NCI-H187 (cell line): ENCODE measurements at regions not wholly inside any gene's neighbourhood (a gene's known extent, or its start where the extent isn't known, plus 50 kb on each side); places are given as distances from the start of the nearest gene placed in this dataset.

Experiments used
- DNase-seq, 2 experiments: peaks; one replicate each; lab custom pipeline; 2025; lab: John Stamatoyannopoulos, UW

DNA sequence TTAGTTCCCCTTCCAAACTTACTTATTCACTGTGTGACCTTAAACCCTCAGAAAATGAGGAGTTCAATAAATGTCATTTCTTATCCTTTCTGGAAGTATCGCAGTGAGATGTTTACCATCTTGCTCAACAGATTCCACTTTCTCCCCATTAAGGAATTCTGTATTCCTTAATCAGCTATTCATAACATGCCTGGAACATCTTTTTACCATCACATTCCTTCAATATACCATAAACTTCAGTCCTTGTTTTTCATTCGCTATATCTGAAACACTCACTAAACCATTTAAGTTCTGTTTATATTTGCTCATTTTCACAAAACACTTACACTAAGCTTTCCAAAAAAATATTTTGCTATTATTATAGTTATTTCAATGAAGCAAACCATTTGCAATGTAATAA lies 1158.6 kb downstream of the CDH12 start:
- no peak for DNase-seq

DNA sequence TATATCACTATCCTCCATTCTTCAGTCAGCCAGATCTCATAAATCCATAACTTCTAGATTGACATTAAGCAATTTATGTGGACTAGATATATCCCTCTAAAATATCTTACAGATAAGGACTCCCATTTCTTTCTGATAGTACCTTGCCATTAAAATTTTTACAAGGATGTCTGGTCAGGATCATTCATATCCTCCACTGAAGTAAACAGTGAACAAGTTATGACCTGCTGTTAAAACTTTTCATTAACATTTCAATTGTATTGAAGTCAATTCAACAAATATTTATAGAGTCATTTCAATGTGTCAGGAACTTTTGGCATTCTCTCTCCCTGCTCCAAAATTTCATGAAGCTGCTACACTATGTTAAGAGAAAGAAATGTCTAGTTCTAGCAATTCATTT lies 1159.6 kb downstream of the CDH12 start:
- DNase-seq: no peak

DNA sequence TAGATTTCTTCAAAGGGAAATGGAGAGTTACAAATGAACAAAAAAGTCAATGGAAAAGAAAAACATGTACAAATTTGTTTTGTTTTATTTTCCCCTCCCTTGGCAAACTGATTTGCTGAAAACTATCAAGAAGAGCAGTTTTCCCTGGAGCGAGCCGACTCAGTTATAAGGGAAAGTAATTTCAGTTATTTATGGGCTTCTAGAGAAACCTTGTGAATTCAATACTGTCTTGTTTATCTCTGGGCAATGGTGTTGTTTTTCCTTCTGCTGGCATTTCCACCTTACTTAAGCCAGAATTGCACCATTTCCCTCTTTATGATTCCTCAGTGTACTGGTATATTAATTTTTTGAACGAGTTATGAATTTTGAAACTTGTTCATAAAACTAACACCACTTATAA lies 1163.6 kb downstream of the CDH12 start:
- DNase-seq: no peak

DNA sequence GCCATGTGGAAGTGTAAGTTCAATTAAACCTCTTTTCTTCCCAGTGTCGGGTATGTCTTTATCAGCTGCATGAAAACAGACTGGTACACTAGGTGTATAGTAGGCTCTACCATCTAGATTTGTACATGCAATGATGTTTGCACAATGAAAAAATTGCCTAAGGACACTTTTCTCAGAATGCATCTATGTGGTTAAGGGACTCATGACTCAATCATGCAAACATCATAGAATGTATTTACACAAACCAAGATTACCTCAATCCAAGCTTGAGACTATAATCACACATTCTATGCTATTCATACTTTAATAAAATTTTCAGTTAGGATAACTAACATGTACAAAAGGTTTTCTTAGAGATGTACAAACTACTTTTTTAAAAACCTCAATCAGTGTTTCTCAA lies 1164.5 kb downstream of the CDH12 start:
- DNase-seq: no peak

DNA sequence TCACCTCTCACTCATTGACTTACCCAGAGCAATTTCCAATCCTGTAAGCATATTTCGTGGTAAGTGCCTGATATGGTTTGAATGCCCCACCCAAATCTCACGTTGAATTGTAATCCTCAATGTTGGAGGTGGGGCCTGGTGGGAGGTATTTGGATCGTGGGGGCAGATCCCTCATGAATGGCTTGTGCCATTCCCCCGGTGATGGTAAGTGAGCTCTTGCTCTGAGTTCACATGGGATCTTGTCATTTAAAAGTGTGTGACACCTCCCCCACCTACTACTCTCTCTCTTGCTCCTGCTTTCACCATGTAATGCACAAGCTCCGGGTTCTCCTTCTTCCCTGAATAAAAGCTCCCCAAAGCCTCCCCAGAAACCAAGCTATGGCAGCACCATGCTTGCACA lies 1165.5 kb downstream of the CDH12 start:
- DNase-seq: no peak

DNA sequence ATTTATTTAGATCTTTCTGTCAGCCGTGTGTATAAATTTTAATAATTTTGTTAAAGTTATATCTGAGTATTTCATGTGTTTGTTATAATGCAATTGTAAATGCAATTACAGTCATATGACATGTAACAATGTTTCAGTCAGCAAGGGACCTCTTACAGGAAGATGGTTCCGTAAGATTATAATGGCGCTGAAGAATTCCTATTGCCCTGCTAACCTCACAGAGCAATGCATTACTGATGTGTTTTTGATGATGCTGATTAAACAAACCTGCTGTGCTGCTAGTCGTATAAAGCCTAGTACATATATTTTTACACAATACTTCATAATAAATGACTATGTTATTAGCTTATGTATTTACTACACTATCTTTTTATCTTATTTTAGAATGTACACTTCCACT lies 1166.4 kb downstream of the CDH12 start:
- no peak for DNase-seq

DNA sequence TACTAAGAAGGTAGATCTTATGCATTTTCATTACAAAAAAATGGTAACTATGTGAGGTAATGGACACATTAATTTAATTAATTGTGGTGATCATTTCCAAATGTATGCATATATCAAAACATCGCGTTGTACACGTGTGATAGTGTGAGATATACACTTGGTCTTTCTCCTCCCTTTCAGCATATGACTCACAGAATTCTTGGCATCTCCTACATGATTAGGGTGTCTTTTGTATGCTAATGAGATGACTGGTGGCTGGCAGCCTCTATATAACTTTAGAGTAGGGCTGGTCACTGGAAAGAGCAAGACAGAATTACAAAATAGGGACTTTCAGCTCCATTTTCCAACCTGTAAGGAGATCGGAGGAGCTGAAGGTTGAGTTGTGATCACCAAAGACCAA lies 1167.6 kb downstream of the CDH12 start:
- no peak for DNase-seq

DNA sequence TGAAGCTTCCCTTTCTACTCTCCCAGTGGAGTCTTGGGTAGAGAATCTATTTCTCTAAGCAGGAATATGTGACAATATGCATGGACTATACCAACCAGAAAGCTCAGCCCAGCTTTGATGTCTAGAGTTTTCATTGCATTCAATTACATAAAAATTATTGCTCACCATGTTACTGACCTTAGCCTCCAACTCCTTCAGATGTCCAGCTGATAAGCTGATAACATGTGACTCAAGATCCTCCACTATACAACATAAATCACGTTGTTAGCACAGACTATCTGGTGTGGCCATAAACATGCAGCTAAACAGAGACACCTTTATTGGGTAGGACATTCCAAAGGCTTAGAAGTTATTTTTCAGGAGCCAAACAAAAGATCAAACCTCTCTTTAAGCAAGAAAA lies 1168.2 kb downstream of the CDH12 start:
- DNase-seq: no peak

DNA sequence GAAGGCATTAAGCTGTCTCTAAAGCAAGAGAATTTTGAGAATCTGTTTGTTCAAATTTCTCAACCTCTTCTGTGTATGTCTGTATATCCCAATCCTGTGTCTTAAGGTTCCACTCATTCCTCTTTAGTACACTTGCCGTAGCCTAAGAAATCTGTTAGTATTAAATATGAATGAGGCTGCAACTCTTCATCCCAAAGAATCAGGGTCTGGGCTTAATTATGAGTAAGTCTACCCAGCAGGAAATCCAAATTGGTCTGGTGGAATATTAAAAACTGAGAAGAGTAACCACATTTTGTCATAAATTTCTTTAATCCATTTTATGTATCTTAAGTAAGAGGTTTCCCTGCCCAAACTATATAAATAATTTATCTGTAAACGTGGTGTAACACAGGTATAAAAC lies 1171.2 kb downstream of the CDH12 start:
- DNase-seq: no peak

DNA sequence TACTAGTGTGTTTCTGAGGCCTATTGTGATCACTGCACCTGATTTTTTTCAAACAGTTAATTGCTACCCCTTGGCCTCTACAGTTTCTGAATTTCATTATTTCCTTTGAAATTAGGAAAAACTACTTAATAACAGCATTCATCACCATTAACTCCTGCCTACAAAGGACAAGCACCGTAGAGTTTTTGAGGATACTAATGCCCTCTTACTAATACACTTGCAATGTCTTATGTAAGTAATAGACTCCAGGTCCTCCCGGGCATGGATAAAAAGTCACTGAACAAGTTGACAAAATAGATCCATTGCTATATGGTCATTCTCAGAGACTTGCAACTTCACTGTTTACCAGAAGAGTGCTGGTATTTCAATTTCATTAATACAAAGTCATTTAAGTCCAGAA lies 1172.5 kb downstream of the CDH12 start:
- DNase-seq: no peak

DNA sequence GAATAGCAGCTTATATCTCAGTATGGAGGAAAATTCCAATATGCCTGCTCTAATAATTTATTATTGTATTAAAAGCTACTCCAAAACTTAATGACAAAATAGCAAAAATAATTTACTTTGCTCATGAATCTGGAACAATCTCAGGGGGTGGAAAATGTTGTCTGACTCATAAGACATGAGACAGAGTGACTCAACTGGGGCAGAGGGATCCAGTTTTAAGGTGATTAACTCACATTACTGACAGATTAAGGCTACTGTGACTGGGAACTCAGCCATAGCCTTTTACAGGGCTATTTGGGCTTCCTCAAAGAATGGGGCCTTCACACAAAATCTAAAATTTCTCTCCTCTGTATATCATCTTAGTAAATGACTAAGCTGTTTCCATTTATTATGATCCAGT lies 1172.9 kb downstream of the CDH12 start:
- no peak for DNase-seq

DNA sequence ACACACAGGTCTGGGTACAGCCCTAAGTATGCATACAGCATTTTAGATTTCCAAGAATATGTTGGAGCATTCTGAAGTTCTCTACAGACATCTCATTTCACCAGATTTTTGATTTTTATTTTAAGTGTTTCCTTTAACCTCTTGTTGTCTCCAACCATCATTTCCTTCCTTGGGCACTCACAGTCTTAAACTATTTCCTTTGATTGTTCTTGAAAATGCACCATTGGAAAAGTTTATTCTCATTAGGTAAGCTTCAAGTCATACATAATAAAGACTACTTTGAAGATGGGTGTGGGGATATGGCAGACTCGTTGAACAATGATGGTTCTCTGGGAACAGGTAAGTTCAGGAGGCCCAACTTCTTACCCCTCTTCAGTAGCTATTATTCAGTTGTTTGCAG lies 1174.6 kb downstream of the CDH12 start:
- DNase-seq: no peak

DNA sequence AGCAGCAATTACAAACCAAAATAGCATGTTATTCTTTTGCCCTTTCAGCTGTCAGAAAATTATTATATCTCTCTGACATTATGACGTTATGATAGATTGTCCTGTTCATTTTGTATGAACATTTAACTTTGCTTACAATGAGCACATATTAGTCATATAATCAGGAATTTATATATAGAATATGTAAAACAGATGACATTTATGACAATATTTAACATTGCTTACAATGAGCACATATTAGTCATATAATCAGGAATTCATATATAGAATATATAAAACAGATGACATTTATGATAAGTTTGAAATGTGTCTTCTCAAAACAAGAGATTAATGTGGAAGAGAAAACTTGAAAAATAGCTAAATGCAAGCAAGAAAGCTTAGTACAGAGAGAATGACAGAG lies 1180.2 kb downstream of the CDH12 start:
- DNase-seq: no peak

DNA sequence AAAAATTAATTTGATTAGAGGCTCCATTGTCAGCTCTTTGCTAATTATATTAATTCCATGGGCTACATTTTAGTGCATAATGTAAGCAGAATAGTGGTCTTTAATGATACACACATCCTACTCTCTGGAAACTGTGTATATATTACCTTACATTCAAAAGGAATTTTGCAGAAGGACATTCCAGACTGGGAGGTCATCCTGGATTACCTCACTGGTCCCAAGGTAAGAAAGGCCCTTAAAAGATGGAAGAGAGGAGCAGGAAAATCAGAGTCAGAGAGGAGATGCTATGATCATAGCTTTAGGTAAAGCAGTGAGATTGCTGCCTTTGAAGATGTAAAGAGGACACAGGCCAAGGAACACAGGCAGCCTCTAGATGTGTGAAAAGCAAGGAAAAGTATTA lies 1180.8 kb downstream of the CDH12 start:
- DNase-seq: no peak

DNA sequence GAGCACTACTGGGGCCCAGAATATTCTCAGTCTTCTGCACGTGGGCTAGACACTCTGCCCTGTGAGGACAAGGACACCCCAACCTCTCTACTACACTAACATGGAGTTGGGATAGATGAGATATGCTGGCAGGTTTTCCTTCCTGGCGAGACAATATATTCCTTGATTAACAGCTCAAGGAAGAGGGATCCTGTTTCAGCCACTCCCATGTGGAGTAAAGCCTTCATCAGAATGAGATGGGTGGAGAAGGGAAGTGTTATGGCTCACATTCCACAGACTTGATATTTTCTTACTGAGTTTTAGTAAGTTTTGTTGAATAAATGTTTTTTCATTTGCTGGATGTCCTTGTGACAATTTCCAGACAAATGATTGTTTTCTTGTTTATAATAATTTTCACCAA lies 1187.6 kb downstream of the CDH12 start:
- DNase-seq: no peak

DNA sequence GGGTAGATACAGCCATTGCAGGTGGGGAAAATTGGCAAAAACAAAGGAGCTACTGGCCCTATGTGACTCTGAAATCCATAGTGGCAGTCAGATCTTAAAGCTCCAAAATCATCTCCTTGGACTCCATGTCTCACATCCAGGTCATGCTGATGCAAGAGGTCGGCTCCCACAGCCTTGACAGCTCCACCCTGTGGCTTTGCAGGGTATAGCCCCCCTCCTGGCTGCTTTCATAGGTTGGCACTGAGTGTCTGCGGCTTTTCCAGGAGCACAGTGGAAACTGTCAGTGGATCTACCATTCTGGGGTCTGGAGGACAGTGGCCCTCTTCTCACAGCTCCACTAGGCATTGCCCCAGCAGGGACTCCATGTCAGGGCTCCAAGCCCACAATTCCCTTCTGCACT lies 1190.1 kb downstream of the CDH12 start:
- no peak for DNase-seq

DNA sequence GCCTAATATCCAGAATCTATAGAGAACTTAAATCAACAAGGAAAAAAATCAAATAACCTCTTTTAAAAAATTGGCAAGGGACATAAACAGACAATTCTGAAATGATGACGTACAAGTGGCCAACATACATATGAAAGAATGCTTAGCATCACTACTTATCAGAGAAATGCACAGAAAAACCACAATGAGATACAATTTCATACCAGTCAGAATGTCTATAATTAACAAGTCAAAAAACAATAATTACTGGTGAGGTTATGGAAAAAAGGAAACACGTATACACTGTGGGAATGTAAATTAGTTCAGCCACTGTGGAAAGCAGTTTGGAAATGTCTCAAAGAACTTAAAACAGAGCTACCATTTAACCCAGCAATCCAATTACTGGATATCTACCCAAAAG lies 1192.0 kb downstream of the CDH12 start:
- no peak for DNase-seq

DNA sequence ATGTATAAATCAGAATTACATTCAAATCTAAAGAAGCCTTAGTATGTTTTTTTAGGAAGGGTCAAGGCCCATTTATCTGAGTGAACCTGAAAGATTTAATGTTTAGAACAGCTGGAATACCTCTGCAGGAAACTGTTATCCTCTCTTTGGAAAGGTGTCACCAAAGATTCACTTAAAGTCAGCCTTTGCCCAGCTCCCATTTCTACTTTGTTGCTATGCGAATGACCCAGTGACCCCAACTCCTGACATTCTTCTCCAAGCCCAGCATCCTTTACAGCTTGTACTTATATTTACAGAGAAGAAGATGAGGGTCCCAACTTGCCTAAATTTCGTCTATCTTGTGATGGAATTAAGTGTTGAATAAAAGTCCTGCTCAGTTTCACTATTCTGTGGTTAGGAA lies 1198.6 kb downstream of the CDH12 start:
- DNase-seq: no peak

DNA sequence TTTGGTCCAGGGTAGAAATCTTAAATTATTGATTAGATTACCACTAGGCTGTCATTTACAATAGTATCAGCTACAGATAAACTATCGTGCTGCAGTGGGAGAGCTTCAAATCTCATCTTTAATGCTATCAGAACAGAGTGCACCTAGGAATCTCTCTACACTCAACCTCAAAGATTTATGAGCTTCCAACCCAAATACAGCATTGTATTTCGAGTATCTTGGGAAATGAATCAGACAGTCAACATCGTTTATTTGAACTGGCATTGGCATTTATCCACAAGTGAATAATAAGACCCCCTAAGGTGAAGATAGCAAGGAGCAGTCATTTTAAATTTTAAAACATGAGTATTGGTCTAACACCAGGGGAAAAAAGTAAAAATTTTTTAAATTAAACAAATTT lies 1203.2 kb downstream of the CDH12 start:
- no peak for DNase-seq

DNA sequence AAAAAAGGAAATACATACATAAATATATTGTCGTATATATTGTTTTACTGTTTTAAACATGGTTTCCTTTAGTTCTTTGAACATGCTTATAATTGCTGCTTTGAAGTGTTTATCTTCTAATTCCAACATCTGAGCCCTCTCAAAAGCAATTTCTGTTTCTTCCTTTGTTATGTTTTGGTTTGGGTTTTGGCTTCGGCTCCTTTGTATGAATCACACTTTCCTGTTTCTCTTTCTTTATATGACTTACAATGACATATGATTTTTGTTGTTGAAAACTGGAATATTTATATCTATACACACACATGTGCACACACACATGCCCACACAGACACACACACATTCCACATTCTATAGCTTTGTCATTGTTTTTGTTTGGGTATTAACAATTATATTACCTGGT lies 1206.7 kb downstream of the CDH12 start:
- no peak for DNase-seq

DNA sequence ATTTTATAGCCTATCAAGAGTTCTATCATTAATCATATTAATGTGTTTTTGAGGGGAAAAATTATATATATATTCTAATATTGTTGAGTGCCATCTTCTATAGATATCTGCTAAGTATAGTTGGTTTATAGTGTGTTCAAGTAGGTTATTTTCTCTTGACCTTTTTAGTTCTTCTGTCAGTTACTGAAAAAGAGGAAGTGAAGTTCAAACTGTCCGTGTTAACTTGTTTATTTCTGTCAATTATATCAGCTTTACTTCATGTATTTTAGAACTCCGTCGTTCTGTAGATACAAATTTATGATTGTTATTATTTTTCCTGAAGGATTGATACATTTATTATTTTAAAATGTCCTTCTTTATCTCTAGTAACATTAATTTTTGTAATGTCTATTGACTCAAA lies 1209.1 kb downstream of the CDH12 start:
- no peak for DNase-seq

DNA sequence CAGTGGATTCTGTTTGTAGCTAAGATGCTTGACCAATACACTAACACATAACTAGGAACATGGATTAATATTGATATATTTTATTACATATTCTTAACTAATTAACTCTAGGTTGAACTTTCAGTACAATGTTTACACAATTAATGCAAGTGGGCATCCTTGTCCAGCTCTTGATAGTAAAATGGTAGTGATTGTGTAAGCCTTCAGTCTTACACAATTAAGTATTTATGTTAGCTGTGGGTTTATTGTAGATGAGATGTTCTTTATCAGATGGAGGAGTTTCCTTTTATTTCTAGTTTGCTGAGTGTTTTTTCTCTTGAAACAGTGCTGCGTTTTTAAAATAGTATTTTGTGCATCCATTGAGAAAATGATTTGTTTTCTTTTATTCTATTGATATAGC lies 1210.8 kb downstream of the CDH12 start:
- no peak for DNase-seq

DNA sequence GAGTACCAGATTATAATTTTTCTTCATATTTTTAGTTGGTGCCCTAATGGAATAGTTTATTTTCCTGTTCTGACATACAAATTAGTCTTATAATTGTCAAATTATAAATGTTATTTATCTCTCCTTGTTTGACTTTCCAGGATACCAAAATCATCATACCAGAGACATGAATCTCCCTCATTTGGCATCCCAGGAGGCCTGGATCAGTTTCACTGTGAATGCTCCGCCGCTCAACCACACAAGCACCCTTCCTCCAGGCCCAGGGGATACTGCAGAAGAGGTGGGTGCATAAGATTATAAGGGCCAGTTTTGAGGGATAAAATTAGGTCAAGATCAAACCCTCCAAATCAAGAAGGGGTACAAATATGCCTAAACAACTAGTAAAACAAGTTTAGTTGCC lies 1229.3 kb downstream of the CDH12 start:
- DNase-seq: no peak

DNA sequence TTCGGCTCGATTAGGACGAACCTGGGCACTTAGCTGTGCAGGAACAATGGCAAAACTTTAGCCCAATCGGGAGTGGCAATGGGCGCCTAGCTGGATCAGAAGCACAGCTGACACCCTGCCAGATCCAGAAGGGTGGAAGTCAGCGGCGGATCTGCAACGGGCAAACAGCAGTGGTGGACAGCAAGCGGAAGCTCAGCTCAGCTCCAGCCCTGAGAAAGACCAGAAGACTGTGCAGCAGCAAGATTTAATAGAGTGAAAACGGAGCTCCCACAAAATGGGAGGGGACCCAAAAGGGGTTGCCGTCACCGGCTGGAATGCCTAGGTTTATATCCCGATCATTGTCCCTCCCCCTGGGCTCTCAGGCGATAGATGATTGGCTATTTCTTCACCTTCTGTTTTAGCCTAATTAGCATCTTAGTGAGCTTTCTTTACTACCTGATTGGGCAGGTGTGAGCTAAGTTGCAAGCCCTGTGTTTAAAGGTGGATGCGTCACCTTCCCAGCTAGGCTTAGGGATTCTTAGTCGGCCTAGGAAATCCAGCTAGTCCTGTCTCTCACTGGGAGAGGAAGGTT lies 1237.9 kb downstream of the CDH12 start:
- DNase-seq: no peak

DNA sequence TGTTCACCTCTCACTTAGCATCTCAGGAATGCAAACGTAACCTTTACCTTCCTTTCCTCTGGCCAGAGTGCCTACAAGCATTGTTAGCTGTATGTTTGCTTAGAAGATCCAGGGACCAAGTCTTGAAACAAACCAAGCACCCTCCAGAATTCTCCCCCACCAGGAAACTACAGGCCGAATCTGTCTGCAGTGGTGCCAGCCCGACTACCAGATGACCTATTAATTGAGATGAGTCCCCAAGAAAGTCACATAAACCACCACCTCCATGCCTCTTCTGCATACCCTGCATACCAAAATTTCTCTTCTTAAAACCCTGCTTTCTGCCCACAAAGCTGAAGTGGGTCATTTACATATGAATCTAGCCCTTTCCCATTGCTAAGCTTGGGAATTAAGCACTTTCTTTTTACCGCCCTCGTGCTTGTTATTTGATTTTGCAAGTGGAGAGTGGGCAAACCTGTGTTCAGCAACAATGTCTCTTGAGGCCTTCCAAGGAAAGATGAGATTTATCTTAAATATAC lies 1239.1 kb downstream of the CDH12 start:
- DNase-seq: no peak
